ENCODE measurements at regions not wholly inside any gene's neighbourhood (a gene's known extent, or its start where the extent isn't known, plus 50 kb on each side); places are given as distances from the start of the nearest gene placed in this dataset.

DNA sequence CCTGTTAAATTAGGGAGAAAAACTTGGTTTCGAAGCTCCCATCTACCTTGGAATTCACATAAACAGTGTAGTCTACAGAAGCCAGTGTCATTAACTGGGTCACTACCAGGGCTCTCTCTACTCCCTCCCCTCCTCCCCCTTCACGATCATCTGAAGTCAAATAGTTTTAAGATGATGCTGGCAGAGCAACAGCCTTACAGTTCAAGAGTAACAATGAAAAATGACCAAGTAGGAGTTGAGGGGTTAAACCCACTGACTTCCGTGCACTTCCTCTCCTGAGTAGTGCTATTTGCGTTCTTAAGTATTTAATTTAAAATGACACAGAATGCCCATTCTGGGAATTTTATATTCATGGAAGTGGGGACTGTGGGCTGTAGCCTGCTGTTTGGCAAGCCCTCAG, 236.9 kb downstream of the SIPA1L2 start:
- Histone ChIP-seq H3K36me3 (replicated peaks; ENCODE audit: insufficient read depth, low read length) (no peaks in the 10 kb centered on the region), H3K9ac (ENCODE audit: low read length) (no peak overlapping the region), H3K9me3 (replicated peaks; ENCODE audit: insufficient read depth, low read length) (no peaks in the 10 kb centered on the region), H3K27me3 (replicated peaks; ENCODE audit: insufficient read depth, low read length) (no peaks in the 10 kb centered on the region), H3K79me2 (ENCODE audit: low read length) (no peaks in the 10 kb centered on the region), H3K27ac (ENCODE audit: low read length) (no peak overlapping the region), H3K4me3 (ENCODE audit: low read length) (no peak overlapping the region), H2AFZ (ENCODE audit: low read length) (no peak overlapping the region), H3F3A (ENCODE audit: insufficient read depth, low read length) (no peaks in the 10 kb centered on the region), H3K9me2 (replicated peaks; ENCODE audit: insufficient read depth, low read length) (no peaks in the 10 kb centered on the region), H3K4me2 (ENCODE audit: low read depth, low read length) (no peak overlapping the region), H3K4me1 (ENCODE audit: low read length) (no peaks in the 10 kb centered on the region), H4K20me1 (ENCODE audit: insufficient read depth, low read length) (no peaks in the 10 kb centered on the region)
- TF ChIP-seq, protein P1, sequence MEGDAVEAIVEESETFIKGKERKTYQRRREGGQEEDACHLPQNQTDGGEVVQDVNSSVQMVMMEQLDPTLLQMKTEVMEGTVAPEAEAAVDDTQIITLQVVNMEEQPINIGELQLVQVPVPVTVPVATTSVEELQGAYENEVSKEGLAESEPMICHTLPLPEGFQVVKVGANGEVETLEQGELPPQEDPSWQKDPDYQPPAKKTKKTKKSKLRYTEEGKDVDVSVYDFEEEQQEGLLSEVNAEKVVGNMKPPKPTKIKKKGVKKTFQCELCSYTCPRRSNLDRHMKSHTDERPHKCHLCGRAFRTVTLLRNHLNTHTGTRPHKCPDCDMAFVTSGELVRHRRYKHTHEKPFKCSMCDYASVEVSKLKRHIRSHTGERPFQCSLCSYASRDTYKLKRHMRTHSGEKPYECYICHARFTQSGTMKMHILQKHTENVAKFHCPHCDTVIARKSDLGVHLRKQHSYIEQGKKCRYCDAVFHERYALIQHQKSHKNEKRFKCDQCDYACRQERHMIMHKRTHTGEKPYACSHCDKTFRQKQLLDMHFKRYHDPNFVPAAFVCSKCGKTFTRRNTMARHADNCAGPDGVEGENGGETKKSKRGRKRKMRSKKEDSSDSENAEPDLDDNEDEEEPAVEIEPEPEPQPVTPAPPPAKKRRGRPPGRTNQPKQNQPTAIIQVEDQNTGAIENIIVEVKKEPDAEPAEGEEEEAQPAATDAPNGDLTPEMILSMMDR (IDR thresholded peaks at IDR 0.05; ENCODE audit: low read length): no peak
- no peak for TF ChIP-seq EZH2 (optimal IDR thresholded peaks at IDR 0.05; ENCODE audit: low read depth, low read length)
- TF ChIP-seq EZH2phosphoT487 (IDR thresholded peaks at IDR 0.05; ENCODE audit: low read length): no peak
- DNase-seq: no peak

GRCh38 chr1:232390590-232390989, 239.3 kb downstream of the SIPA1L2 start:
- H3K4me3 ChIP-seq (ENCODE audit: low read length): no peak overlapping the region
- H3K27ac ChIP-seq (ENCODE audit: low read length): no peak overlapping the region
- H3K9me3 ChIP-seq (replicated peaks; ENCODE audit: insufficient read depth, low read length): no peaks in the 10 kb centered on the region
- H3K79me2 ChIP-seq (ENCODE audit: low read length): no peaks in the 10 kb centered on the region
- H3K27me3 ChIP-seq (replicated peaks; ENCODE audit: insufficient read depth, low read length): no peaks in the 10 kb centered on the region
- H3K9me2 ChIP-seq (replicated peaks; ENCODE audit: insufficient read depth, low read length): no peaks in the 10 kb centered on the region
- H3F3A ChIP-seq (ENCODE audit: insufficient read depth, low read length): no peaks in the 10 kb centered on the region
- TF ChIP-seq, protein P1 (IDR thresholded peaks at IDR 0.05; ENCODE audit: low read length): no peak
- TF ChIP-seq EZH2 (optimal IDR thresholded peaks at IDR 0.05; ENCODE audit: low read depth, low read length) (no peak), EZH2phosphoT487 (IDR thresholded peaks at IDR 0.05; ENCODE audit: low read length) (no peak)
- no peaks in the 10 kb centered on the region for H3K4me1 ChIP-seq (ENCODE audit: low read length)
- no peak for DNase-seq
- H3K9ac ChIP-seq (ENCODE audit: low read length): no peak overlapping the region
- H3K36me3 ChIP-seq (replicated peaks; ENCODE audit: insufficient read depth, low read length): no peaks in the 10 kb centered on the region
- H2AFZ ChIP-seq (ENCODE audit: low read length): no peak overlapping the region
- H3K4me2 ChIP-seq (ENCODE audit: low read depth, low read length): no peak overlapping the region
- H4K20me1 ChIP-seq (ENCODE audit: insufficient read depth, low read length): no peaks in the 10 kb centered on the region

DNA sequence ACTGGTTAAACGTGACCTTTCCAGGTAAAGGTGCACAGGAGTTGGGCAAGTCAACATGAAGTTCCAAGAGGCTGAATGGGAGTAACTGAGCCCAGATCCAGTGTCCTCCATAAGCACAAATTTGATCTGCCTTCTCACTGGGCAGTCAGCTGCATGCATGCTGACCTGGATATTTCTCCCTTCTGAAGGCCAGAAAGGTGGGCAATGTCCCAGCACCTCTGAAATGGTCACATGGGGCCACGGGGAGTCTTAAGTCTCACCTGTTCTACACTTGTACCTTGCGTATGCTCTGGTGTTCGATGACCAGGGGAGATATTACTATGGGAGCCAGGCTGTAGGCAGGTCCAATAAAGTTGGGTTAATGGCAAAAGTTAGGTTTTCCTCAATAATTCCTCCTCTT, 240.2 kb downstream of the SIPA1L2 start:
- Histone ChIP-seq H3K9ac (ENCODE audit: low read length) (no peak overlapping the region), H3K36me3 (replicated peaks; ENCODE audit: insufficient read depth, low read length) (no peaks in the 10 kb centered on the region), H3K4me2 (ENCODE audit: low read depth, low read length) (no peak overlapping the region), H3K4me3 (ENCODE audit: low read length) (no peak overlapping the region), H3F3A (ENCODE audit: insufficient read depth, low read length) (no peaks in the 10 kb centered on the region), H3K27ac (ENCODE audit: low read length) (no peak overlapping the region), H2AFZ (ENCODE audit: low read length) (no peak overlapping the region), H3K9me3 (replicated peaks; ENCODE audit: insufficient read depth, low read length) (no peaks in the 10 kb centered on the region), H3K27me3 (replicated peaks; ENCODE audit: insufficient read depth, low read length) (no peaks in the 10 kb centered on the region), H3K9me2 (replicated peaks; ENCODE audit: insufficient read depth, low read length) (no peaks in the 10 kb centered on the region), H3K4me1 (ENCODE audit: low read length) (no peaks in the 10 kb centered on the region), H4K20me1 (ENCODE audit: insufficient read depth, low read length) (no peaks in the 10 kb centered on the region), H3K79me2 (ENCODE audit: low read length) (no peaks in the 10 kb centered on the region)
- TF ChIP-seq EZH2 (optimal IDR thresholded peaks at IDR 0.05; ENCODE audit: low read depth, low read length): no peak
- TF ChIP-seq, protein P1 (IDR thresholded peaks at IDR 0.05; ENCODE audit: low read length): no peak
- TF ChIP-seq EZH2phosphoT487 (IDR thresholded peaks at IDR 0.05; ENCODE audit: low read length): no peak
- no peak for DNase-seq
